Liver (tissue), 8 donors: ENCODE measurements at regions not wholly inside any gene's neighbourhood (a gene's known extent, or its start where the extent isn't known, plus 50 kb on each side); places are given as distances from the start of the nearest gene placed in this dataset.

ENCODE experiments used
- DNase-seq: peaks from one replicate; pipeline ENCODE4 v3.0.0-alpha.2; 2017; ENCODE audit warnings: low spot score
- H3K27ac ChIP-seq, 2 donors: one replicate each; pipeline ENCODE4 v1.7.0; 2013; ENCODE audit warnings: inconsistent platforms in 2 of 2, low read length in 2 of 2, control low read depth in 1 of 2, low read depth in 1 of 2, mild to moderate bottlenecking in 1 of 2
- H3K27me3 ChIP-seq, 4 donors: one replicate each; pipeline versions ENCODE4 v1.6.1 to v1.7.0; 2013; ENCODE audit warnings: low read length in 3 of 4, inconsistent platforms in 1 of 4, mild to moderate bottlenecking in 1 of 4, moderate library complexity in 1 of 4; ENCODE audit not compliant: control insufficient read depth in 4 of 4, insufficient read depth in 4 of 4
- H3K36me3 ChIP-seq, 4 donors: one replicate each; pipeline versions ENCODE4 v1.6.1 to v1.7.0; 2013; ENCODE audit warnings: low read length in 3 of 4, mild to moderate bottlenecking in 3 of 4, low read depth in 1 of 4, moderate library complexity in 1 of 4; ENCODE audit not compliant: control insufficient read depth in 4 of 4, insufficient read depth in 3 of 4
- H3K4me1 ChIP-seq, 4 donors: one replicate each; pipeline versions ENCODE4 v1.6.1 to v1.7.0; 2013; ENCODE audit warnings: low read length in 3 of 4, mild to moderate bottlenecking in 3 of 4, moderate library complexity in 1 of 4; ENCODE audit not compliant: control insufficient read depth in 4 of 4, insufficient read depth in 4 of 4
- H3K4me3 ChIP-seq, 3 donors: one replicate each; pipeline versions ENCODE4 v1.6.1 to v1.7.0; 2013; ENCODE audit warnings: low read length in 3 of 3, control low read depth in 1 of 3, low read depth in 1 of 3, mild to moderate bottlenecking in 1 of 3
- H3K9ac ChIP-seq, 2 donors: one replicate each; pipeline ENCODE4 v1.7.0; 2013; ENCODE audit warnings: low read length in 2 of 2, mild to moderate bottlenecking in 2 of 2, moderate library complexity in 2 of 2, control low read depth in 1 of 2, low read depth in 1 of 2
- H3K9me3 ChIP-seq, 4 donors: one replicate each; pipeline versions ENCODE4 v1.6.1 to v1.7.0; 2013; ENCODE audit warnings: low read length in 3 of 4; ENCODE audit not compliant: control insufficient read depth in 4 of 4
- EGR1 ChIP-seq, 2 donors: IDR thresholded peaks; 2 replicates each; pipeline ENCODE4 v1.6.1; 2016 to 2018; ENCODE audit warnings: antibody characterized with exemption in 2 of 2, low read depth in 2 of 2
- FOXA1 ChIP-seq: IDR thresholded peaks from 2 replicates; pipeline ENCODE4 v1.6.1; 2016; ENCODE audit warnings: antibody characterized with exemption
- FOXA2 ChIP-seq: IDR thresholded peaks from 2 replicates; pipeline ENCODE4 v1.6.1; 2016; ENCODE audit warnings: antibody characterized with exemption
- GABPA ChIP-seq, 2 donors: IDR thresholded peaks in 1 of 2; conservative IDR thresholded peaks in 1 of 2; 2 replicates each; pipeline ENCODE4 v1.6.1; 2016; ENCODE audit warnings: antibody characterized with exemption in 2 of 2, mild to moderate bottlenecking in 1 of 2, moderate library complexity in 1 of 2
- HNF4A ChIP-seq, 2 donors: conservative IDR thresholded peaks; 2 replicates each; pipeline ENCODE4 v1.6.1; 2016; ENCODE audit warnings: antibody characterized with exemption in 2 of 2, mild to moderate bottlenecking in 2 of 2
- HNF4G ChIP-seq: IDR thresholded peaks from 2 replicates; pipeline ENCODE4 v1.6.1; 2016; ENCODE audit warnings: antibody characterized with exemption
- JUND ChIP-seq, 2 donors: IDR thresholded peaks; 2 replicates each; pipeline ENCODE4 v1.6.1; 2016; ENCODE audit warnings: antibody characterized with exemption in 2 of 2
- NR2F2 ChIP-seq: IDR thresholded peaks from 2 replicates; pipeline ENCODE4 v1.6.1; 2016; ENCODE audit warnings: antibody characterized with exemption
- RAD21 ChIP-seq, 2 donors: IDR thresholded peaks; 2 replicates each; pipeline ENCODE4 v1.6.1; 2016; ENCODE audit warnings: antibody characterized with exemption in 2 of 2, mild to moderate bottlenecking in 2 of 2
- RXRA ChIP-seq, 2 donors: IDR thresholded peaks; 2 replicates each; pipeline ENCODE4 v1.6.1; 2017 to 2018; ENCODE audit warnings: antibody characterized with exemption in 2 of 2, mild to moderate bottlenecking in 1 of 2
- SP1 ChIP-seq: IDR thresholded peaks from 2 replicates; pipeline ENCODE4 v1.6.1; 2018; ENCODE audit warnings: antibody characterized with exemption, mild to moderate bottlenecking
- TAF1 ChIP-seq: conservative IDR thresholded peaks from 2 replicates; pipeline ENCODE4 v1.6.1; 2016; ENCODE audit warnings: antibody characterized with exemption, mild to moderate bottlenecking
- YY1 ChIP-seq: IDR thresholded peaks from 2 replicates; pipeline ENCODE4 v1.6.1; 2016; ENCODE audit warnings: antibody characterized with exemption, mild to moderate bottlenecking
- WGBS: extraction: QIAGEN DNeasy Blood & Tissue Kit; methylation state at CpG from one replicate; pipeline ENCODE4 v1.1.7; 2013; 5-methylcytosine and 5-hydroxymethylcytosine counted together
- TF ChIP-seq, protein P1 (sequence below): IDR thresholded peaks from 2 replicates; pipeline ENCODE4 v1.6.1; 2016; ENCODE audit warnings: antibody characterized with exemption
- TF ChIP-seq, protein P2 (sequence below): IDR thresholded peaks from 2 replicates; pipeline ENCODE4 v1.6.1; 2016; ENCODE audit warnings: antibody characterized with exemption
- TF ChIP-seq, protein P3 (sequence below): IDR thresholded peaks from 2 replicates; pipeline ENCODE4 v1.6.1; 2016; ENCODE audit warnings: antibody characterized with exemption, mild to moderate bottlenecking
- TF ChIP-seq, protein P4 (sequence below): IDR thresholded peaks from 2 replicates; pipeline ENCODE4 v1.6.1; 2016; ENCODE audit warnings: antibody characterized with exemption
- TF ChIP-seq, protein P5 (sequence below): fragments of 150-350 bp; IDR thresholded peaks from 2 replicates; pipeline ENCODE4 v1.5.1; 2017; ENCODE audit warnings: improper control_type of control experiment, low read depth, low read length; ENCODE audit not compliant: missing input control
- donor health status: healthy.
- donor health status: healthy.
- donor health status: healthy.
- donor health status: healthy.
- donor health status: healthy.

DNA sequence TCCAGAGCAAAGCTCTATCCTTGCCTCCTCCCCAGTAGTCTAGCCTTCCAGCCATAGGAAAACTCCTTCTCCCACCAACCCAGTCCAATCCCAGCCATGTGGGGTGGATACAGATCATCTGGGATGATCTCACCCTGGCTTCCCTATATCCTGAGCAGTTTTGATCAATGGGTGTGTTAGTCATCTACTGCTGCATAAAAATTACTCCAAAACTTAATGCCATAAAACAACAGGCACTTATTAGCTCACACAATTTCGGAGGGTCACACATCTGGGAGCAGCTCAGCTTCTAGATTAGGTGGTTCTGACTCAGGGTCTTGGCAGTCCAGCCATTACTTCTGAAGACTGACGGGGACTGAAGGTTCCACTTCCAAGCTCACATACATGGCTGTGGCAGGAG, 190.4 kb downstream of the SPP2 start:
- TF ChIP-seq EGR1 (IDR thresholded peaks at IDR 0.05; ENCODE audit: low read depth in 2 of 2) = no peak
- TF ChIP-seq SP1 = no peak
- no peak for TF ChIP-seq TAF1
- TF ChIP-seq, protein P1, sequence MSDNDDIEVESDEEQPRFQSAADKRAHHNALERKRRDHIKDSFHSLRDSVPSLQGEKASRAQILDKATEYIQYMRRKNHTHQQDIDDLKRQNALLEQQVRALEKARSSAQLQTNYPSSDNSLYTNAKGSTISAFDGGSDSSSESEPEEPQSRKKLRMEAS = no peak
- TF ChIP-seq FOXA2 = no peak
- TF ChIP-seq, protein P2, sequence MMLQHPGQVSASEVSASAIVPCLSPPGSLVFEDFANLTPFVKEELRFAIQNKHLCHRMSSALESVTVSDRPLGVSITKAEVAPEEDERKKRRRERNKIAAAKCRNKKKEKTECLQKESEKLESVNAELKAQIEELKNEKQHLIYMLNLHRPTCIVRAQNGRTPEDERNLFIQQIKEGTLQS = no peak
- no peak for TF ChIP-seq NR2F2
- no peak for TF ChIP-seq HNF4G
- no peak for TF ChIP-seq FOXA1
- TF ChIP-seq YY1 = no peak
- TF ChIP-seq HNF4A (conservative IDR thresholded peaks at IDR 0.05) = no peak
- TF ChIP-seq, protein P3, sequence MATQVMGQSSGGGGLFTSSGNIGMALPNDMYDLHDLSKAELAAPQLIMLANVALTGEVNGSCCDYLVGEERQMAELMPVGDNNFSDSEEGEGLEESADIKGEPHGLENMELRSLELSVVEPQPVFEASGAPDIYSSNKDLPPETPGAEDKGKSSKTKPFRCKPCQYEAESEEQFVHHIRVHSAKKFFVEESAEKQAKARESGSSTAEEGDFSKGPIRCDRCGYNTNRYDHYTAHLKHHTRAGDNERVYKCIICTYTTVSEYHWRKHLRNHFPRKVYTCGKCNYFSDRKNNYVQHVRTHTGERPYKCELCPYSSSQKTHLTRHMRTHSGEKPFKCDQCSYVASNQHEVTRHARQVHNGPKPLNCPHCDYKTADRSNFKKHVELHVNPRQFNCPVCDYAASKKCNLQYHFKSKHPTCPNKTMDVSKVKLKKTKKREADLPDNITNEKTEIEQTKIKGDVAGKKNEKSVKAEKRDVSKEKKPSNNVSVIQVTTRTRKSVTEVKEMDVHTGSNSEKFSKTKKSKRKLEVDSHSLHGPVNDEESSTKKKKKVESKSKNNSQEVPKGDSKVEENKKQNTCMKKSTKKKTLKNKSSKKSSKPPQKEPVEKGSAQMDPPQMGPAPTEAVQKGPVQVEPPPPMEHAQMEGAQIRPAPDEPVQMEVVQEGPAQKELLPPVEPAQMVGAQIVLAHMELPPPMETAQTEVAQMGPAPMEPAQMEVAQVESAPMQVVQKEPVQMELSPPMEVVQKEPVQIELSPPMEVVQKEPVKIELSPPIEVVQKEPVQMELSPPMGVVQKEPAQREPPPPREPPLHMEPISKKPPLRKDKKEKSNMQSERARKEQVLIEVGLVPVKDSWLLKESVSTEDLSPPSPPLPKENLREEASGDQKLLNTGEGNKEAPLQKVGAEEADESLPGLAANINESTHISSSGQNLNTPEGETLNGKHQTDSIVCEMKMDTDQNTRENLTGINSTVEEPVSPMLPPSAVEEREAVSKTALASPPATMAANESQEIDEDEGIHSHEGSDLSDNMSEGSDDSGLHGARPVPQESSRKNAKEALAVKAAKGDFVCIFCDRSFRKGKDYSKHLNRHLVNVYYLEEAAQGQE = no peak
- TF ChIP-seq, protein P4, sequence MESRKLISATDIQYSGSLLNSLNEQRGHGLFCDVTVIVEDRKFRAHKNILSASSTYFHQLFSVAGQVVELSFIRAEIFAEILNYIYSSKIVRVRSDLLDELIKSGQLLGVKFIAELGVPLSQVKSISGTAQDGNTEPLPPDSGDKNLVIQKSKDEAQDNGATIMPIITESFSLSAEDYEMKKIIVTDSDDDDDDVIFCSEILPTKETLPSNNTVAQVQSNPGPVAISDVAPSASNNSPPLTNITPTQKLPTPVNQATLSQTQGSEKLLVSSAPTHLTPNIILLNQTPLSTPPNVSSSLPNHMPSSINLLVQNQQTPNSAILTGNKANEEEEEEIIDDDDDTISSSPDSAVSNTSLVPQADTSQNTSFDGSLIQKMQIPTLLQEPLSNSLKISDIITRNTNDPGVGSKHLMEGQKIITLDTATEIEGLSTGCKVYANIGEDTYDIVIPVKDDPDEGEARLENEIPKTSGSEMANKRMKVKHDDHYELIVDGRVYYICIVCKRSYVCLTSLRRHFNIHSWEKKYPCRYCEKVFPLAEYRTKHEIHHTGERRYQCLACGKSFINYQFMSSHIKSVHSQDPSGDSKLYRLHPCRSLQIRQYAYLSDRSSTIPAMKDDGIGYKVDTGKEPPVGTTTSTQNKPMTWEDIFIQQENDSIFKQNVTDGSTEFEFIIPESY = no peak
- TF ChIP-seq RAD21 (IDR thresholded peaks at IDR 0.05) = no peak
- TF ChIP-seq RXRA (IDR thresholded peaks at IDR 0.05) = no peak
- no peak for TF ChIP-seq GABPA (IDR thresholded peaks at IDR 0.05 in 1 of 2, conservative IDR thresholded peaks at IDR 0.05 in 1 of 2)
- TF ChIP-seq, protein P5, sequence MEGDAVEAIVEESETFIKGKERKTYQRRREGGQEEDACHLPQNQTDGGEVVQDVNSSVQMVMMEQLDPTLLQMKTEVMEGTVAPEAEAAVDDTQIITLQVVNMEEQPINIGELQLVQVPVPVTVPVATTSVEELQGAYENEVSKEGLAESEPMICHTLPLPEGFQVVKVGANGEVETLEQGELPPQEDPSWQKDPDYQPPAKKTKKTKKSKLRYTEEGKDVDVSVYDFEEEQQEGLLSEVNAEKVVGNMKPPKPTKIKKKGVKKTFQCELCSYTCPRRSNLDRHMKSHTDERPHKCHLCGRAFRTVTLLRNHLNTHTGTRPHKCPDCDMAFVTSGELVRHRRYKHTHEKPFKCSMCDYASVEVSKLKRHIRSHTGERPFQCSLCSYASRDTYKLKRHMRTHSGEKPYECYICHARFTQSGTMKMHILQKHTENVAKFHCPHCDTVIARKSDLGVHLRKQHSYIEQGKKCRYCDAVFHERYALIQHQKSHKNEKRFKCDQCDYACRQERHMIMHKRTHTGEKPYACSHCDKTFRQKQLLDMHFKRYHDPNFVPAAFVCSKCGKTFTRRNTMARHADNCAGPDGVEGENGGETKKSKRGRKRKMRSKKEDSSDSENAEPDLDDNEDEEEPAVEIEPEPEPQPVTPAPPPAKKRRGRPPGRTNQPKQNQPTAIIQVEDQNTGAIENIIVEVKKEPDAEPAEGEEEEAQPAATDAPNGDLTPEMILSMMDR = no peak
- TF ChIP-seq JUND (IDR thresholded peaks at IDR 0.05) = no peak
- Histone ChIP-seq H3K36me3 (no peaks in the 10 kb centered on the region), H3K27ac (no peak overlapping the region), H3K4me3 (no peak overlapping the region), H3K9me3 (peaks cover 0 to 4% (median 0%) of the 10 kb centered on the region in 4 donors), H3K4me1 (no peaks in the 10 kb centered on the region), H3K9ac (no peak overlapping the region), H3K27me3 (peaks cover 0 to 4% (median 0%) of the 10 kb centered on the region in 4 donors)
- WGBS = 75% methylated on average over 2 of the region's 2 CpGs
- DNase-seq = no peak
